Keratinocyte (primary cell): ENCODE measurements at regions not wholly inside any gene's neighbourhood (a gene's known extent, or its start where the extent isn't known, plus 50 kb on each side); places are given as distances from the start of the nearest gene placed in this dataset.

Source experiments
- DNase-seq: peaks from one replicate; pipeline ENCODE4 v3.0.0-alpha.2; 2011; ENCODE audit warnings: low read depth, missing footprints, low spot score
- FAIRE-seq: peaks from 2 replicates; lab custom pipeline; 2011; peaks lifted over from hg19 to GRCh38; lab: Jason Lieb, UNC
- H2AFZ ChIP-seq: 2 replicates; pipeline ENCODE4 v1.6.0; 2012; ENCODE audit warnings: low read length, control low read depth, inconsistent platforms; ENCODE audit not compliant: control insufficient read depth
- H3K27ac ChIP-seq: 2 replicates; pipeline ENCODE4 v1.5.1; 2011; ENCODE audit warnings: low read length; ENCODE audit not compliant: control insufficient read depth, insufficient read depth
- H3K27me3 ChIP-seq: 3 replicates; pipeline ENCODE4 v1.6.0; 2011; ENCODE audit warnings: low read length; ENCODE audit not compliant: control insufficient read depth, insufficient read depth; ENCODE audit errors: extremely low read depth
- H3K36me3 ChIP-seq, 2 experiments: 2 replicates in 1 of 2; 3 replicates in 1 of 2; pipeline ENCODE4 v1.5.1; 2011; ENCODE audit warnings: low read length in 2 of 2, mild to moderate bottlenecking in 1 of 2; ENCODE audit not compliant: control insufficient read depth in 2 of 2, insufficient read depth in 2 of 2; ENCODE audit errors: extremely low read depth in 1 of 2
- H3K4me1 ChIP-seq: 3 replicates; pipeline ENCODE4 v1.5.1; 2011; ENCODE audit warnings: low read length; ENCODE audit not compliant: control insufficient read depth, insufficient read depth; ENCODE audit errors: extremely low read depth
- H3K4me2 ChIP-seq: 3 replicates; pipeline ENCODE4 v1.6.0; 2011; ENCODE audit warnings: low read depth, low read length; ENCODE audit not compliant: control insufficient read depth, insufficient read depth; ENCODE audit errors: extremely low read depth
- H3K4me3 ChIP-seq, 3 experiments: fragments of 200-600 bp in 1 of 3; sonication (generic) in 1 of 3; 2 replicates in 2 of 3; 3 replicates in 1 of 3; pipeline ENCODE4 v1.5.1; 2011 to 2016; ENCODE audit warnings: low read length in 3 of 3, mild to moderate bottlenecking in 3 of 3, control low read depth in 2 of 3, inconsistent platforms in 1 of 3, low read depth in 1 of 3, mixed read lengths in 1 of 3, mixed run types in 1 of 3, moderate library complexity in 1 of 3; ENCODE audit not compliant: control insufficient read depth in 2 of 3, insufficient read depth in 2 of 3; ENCODE audit errors: extremely low read depth in 1 of 3
- H3K79me2 ChIP-seq: 2 replicates; pipeline ENCODE4 v1.6.0; 2012; ENCODE audit warnings: low read length; ENCODE audit not compliant: control insufficient read depth, insufficient read depth
- H3K9ac ChIP-seq: 3 replicates; pipeline ENCODE4 v1.6.0; 2011; ENCODE audit warnings: low read length; ENCODE audit not compliant: control insufficient read depth, insufficient read depth; ENCODE audit errors: extremely low read depth
- H3K9me1 ChIP-seq: 3 replicates; pipeline ENCODE4 v1.6.0; 2011; ENCODE audit warnings: low read length; ENCODE audit not compliant: control insufficient read depth, insufficient read depth; ENCODE audit errors: extremely low read depth
- H3K9me3 ChIP-seq: 2 replicates; pipeline ENCODE4 v1.5.1; 2012; ENCODE audit warnings: low read depth, low read length; ENCODE audit not compliant: control insufficient read depth
- H4K20me1 ChIP-seq: 3 replicates; pipeline ENCODE4 v1.6.0; 2011; ENCODE audit warnings: low read length; ENCODE audit not compliant: control insufficient read depth, insufficient read depth; ENCODE audit errors: extremely low read depth
- EZH2 ChIP-seq: IDR thresholded peaks from one replicate; pipeline ENCODE4 v1.6.1; 2012; ENCODE audit warnings: inconsistent platforms, mild to moderate bottlenecking, low read length, moderate library complexity
- dilution Hi-C: fragments of 300-500 bp; cut with MboI; formaldehyde crosslinking; loops from one replicate; pipeline ENCODE4 v1.7.0; 2020; ENCODE audit warnings: low sequenced_read_pairs; ENCODE audit not compliant: extremely low pct_ligation_motif_present
- TF ChIP-seq, protein P1 (sequence below), 3 experiments: IDR thresholded peaks in 1 of 3; conservative IDR thresholded peaks in 1 of 3; optimal IDR thresholded peaks in 1 of 3; 2 replicates in 2 of 3; 3 replicates in 1 of 3; pipeline versions ENCODE3 to v1.5.1; 2011; ENCODE audit warnings: low read length in 3 of 3, mild to moderate bottlenecking in 3 of 3, moderate library complexity in 2 of 3, control low read depth in 1 of 3, inconsistent platforms in 1 of 3; ENCODE audit not compliant: insufficient read depth in 2 of 3; ENCODE audit errors: extremely low read depth in 1 of 3

DNA sequence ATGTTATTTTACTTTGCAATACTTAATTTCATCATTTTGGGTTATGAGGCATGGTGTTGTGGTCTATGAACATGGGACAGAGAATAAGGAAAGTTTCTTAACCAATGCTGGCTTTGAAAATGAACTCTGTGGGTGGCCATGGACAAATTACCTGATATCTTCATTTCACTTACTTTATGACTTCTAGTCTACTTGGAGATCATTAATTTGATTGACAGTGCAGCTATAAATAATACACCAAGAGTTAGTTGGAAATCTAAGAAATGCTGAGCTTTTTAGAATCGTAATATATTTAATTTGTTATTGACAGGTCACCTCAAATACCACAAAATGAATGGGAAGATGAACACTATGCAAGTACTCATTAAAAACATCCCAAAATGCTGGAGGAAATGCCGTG, 140.4 kb downstream of the CENPW start:
- Histone ChIP-seq H3K4me2 (no peak overlapping the region), H3K27ac (no peak overlapping the region), H3K9me1 (no peaks in the 10 kb centered on the region), H3K79me2 (no peaks in the 10 kb centered on the region), H3K36me3 (no peaks in the 10 kb centered on the region), H4K20me1 (no peaks in the 10 kb centered on the region), H3K27me3 (no peaks in the 10 kb centered on the region), H3K9ac (no peak overlapping the region), H3K9me3 (no peaks in the 10 kb centered on the region), H2AFZ (no peak overlapping the region), H3K4me1 (no peaks in the 10 kb centered on the region), H3K4me3 (no peak overlapping the region)
- TF ChIP-seq, protein P1, sequence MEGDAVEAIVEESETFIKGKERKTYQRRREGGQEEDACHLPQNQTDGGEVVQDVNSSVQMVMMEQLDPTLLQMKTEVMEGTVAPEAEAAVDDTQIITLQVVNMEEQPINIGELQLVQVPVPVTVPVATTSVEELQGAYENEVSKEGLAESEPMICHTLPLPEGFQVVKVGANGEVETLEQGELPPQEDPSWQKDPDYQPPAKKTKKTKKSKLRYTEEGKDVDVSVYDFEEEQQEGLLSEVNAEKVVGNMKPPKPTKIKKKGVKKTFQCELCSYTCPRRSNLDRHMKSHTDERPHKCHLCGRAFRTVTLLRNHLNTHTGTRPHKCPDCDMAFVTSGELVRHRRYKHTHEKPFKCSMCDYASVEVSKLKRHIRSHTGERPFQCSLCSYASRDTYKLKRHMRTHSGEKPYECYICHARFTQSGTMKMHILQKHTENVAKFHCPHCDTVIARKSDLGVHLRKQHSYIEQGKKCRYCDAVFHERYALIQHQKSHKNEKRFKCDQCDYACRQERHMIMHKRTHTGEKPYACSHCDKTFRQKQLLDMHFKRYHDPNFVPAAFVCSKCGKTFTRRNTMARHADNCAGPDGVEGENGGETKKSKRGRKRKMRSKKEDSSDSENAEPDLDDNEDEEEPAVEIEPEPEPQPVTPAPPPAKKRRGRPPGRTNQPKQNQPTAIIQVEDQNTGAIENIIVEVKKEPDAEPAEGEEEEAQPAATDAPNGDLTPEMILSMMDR (optimal IDR thresholded peaks at IDR 0.05 in 1 of 3, IDR thresholded peaks at IDR 0.05 in 1 of 3, conservative IDR thresholded peaks at IDR 0.05 in 1 of 3; ENCODE audit: extremely low read depth in 1 of 3, insufficient read depth in 2 of 3, low read length in 3 of 3): no peak
- TF ChIP-seq EZH2: no peak
- DNase-seq (no peak), FAIRE-seq (no peak)
- dilution Hi-C loops: no loop called here

DNA sequence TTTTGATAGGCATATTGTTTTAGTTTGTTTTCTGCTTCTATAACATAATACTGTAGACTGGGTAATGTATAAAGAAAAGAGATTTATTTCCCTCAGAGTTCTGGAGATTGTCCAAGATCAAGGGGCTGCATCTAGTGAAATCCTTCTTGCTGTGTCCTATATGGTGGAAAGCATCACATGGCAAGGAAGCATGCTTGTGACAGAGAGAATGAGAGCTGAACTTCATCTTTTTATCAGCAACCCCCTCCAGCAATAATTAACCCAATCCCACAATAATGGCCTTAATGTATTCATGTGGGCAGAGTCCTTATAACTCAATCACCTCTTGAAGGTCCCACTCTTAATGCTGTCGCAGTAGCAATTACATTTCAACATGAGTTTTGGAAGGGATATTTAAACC, 141.4 kb downstream of the CENPW start:
- H4K20me1 ChIP-seq: no peaks in the 10 kb centered on the region
- FAIRE-seq (no peak), DNase-seq (no peak)
- no peaks in the 10 kb centered on the region for H3K4me1 ChIP-seq
- H2AFZ ChIP-seq: no peak overlapping the region
- no peaks in the 10 kb centered on the region for H3K27me3 ChIP-seq
- no peak overlapping the region for H3K9ac ChIP-seq
- H3K4me3 ChIP-seq: no peak overlapping the region
- H3K9me3 ChIP-seq: no peaks in the 10 kb centered on the region
- no peak overlapping the region for H3K27ac ChIP-seq
- H3K4me2 ChIP-seq: no peak overlapping the region
- dilution Hi-C loops: no loop called here
- H3K79me2 ChIP-seq: no peaks in the 10 kb centered on the region
- no peak for TF ChIP-seq EZH2
- TF ChIP-seq, protein P1 (optimal IDR thresholded peaks at IDR 0.05 in 1 of 3, IDR thresholded peaks at IDR 0.05 in 1 of 3, conservative IDR thresholded peaks at IDR 0.05 in 1 of 3; ENCODE audit: extremely low read depth in 1 of 3, insufficient read depth in 2 of 3, low read length in 3 of 3): no peak
- H3K36me3 ChIP-seq: no peaks in the 10 kb centered on the region
- H3K9me1 ChIP-seq: no peaks in the 10 kb centered on the region
